ENCODE measurements at regions not wholly inside any gene's neighbourhood (a gene's known extent, or its start where the extent isn't known, plus 50 kb on each side); places are given as distances from the start of the nearest gene placed in this dataset.

DNA sequence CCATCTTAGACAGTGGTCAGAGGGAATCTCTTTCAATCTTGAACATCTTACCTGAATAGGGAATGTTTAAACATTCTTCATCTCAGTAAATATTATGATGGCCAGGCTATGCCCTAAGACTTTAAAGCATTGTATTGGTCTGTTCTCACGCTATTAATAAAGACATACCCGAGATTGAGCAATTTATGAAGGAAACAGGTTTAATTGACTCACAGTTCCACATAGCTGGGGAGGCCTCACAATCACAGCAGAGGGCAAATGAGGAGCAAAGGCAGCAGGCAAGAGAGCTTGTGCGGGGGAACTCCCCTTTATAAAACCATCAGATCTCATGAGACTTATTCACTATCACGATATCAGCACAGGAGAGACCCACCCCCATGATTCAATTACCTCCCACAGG lies 55.3 kb upstream of the SOX9 start:
- Histone ChIP-seq H3K4me3 (replicated peaks; ENCODE audit: low read depth, low read length) (no peak overlapping the region), H3K36me3 (ENCODE audit: control insufficient read depth, insufficient read depth, low read length) (no peaks in the 10 kb centered on the region), H3K27me3 (replicated peaks; ENCODE audit: control insufficient read depth, insufficient read depth, low read length) (no peaks in the 10 kb centered on the region)
- DNase-seq (ENCODE audit: extremely low read depth, insufficient read length), result no peak
- TF ChIP-seq, protein P1, sequence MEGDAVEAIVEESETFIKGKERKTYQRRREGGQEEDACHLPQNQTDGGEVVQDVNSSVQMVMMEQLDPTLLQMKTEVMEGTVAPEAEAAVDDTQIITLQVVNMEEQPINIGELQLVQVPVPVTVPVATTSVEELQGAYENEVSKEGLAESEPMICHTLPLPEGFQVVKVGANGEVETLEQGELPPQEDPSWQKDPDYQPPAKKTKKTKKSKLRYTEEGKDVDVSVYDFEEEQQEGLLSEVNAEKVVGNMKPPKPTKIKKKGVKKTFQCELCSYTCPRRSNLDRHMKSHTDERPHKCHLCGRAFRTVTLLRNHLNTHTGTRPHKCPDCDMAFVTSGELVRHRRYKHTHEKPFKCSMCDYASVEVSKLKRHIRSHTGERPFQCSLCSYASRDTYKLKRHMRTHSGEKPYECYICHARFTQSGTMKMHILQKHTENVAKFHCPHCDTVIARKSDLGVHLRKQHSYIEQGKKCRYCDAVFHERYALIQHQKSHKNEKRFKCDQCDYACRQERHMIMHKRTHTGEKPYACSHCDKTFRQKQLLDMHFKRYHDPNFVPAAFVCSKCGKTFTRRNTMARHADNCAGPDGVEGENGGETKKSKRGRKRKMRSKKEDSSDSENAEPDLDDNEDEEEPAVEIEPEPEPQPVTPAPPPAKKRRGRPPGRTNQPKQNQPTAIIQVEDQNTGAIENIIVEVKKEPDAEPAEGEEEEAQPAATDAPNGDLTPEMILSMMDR (IDR thresholded peaks at IDR 0.05; ENCODE audit: insufficient read depth, low read length, poor library complexity, severe bottlenecking), result no peak

DNA sequence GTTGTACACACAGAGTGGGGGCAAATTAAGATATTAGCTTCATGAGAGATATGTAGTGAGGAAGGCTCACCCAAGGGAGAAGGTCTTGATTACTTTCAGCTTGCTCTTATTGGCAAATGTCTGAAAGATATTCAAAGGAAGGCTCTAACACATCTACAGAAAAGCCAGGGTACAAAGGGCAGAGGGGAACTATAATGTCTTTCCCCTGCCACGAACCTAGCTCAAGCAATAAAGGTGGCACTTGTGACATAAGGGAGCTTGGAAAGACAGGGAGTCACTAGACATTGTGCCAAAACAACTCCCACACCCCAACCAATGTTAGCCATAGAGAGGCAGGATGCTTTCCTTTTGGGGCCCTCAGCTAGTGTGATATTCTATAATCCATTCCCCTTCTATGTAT lies 52.2 kb upstream of the SOX9 start:
- TF ChIP-seq, protein P1 (IDR thresholded peaks at IDR 0.05; ENCODE audit: insufficient read depth, low read length, poor library complexity, severe bottlenecking), result no peak

DNA sequence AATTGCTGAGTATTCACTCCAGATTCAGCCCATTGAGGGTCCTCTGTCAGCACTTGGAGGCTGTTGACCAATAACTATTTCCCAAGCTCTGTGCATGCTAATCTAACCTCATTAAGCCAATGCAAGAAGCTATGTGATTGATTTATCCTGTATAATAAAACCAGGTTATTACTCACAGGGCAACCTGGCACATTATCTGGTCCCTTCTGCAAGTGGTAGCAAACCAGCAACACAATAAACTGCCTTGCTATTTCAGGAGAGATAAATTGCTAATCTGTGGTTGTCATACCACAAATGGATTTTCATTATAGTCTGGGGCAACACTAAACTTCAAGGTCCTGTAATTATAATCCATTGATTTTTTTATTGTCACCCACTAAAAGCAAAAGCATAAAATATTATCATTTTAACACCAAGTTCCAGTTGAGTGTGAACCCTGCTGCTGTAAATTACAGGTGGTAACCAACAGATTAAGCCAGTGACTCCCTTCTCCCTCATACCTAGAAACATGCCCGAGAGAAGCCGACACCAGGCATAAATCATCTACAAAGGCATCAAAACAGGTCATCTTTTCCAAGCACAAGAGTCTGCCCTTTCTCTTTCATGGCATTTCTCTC lies 51.1 kb upstream of the SOX9 start:
- TF ChIP-seq, protein P1 (IDR thresholded peaks at IDR 0.05; ENCODE audit: insufficient read depth, low read length, poor library complexity, severe bottlenecking), result no peak
- no peaks in the 10 kb centered on the region for H3K27me3 ChIP-seq (replicated peaks; ENCODE audit: control insufficient read depth, insufficient read depth, low read length)

More for the DNA sequence above, 52.2 kb upstream of the SOX9 start:
- no peak for DNase-seq (ENCODE audit: extremely low read depth, insufficient read length)
- Histone ChIP-seq H3K4me3 (replicated peaks; ENCODE audit: low read depth, low read length) (no peak overlapping the region), H3K27me3 (replicated peaks; ENCODE audit: control insufficient read depth, insufficient read depth, low read length) (no peaks in the 10 kb centered on the region), H3K36me3 (ENCODE audit: control insufficient read depth, insufficient read depth, low read length) (no peaks in the 10 kb centered on the region)

More for the DNA sequence above, 51.1 kb upstream of the SOX9 start:
- no peak overlapping the region for H3K4me3 ChIP-seq (replicated peaks; ENCODE audit: low read depth, low read length)
- no peaks in the 10 kb centered on the region for H3K36me3 ChIP-seq (ENCODE audit: control insufficient read depth, insufficient read depth, low read length)
- no peak for DNase-seq (ENCODE audit: extremely low read depth, insufficient read length)

All from GM06990 (cell line).